Kidney (tissue), 13 donors: ENCODE measurements at regions not wholly inside any gene's neighbourhood (a gene's known extent, or its start where the extent isn't known, plus 50 kb on each side); places are given as distances from the start of the nearest gene placed in this dataset.

Experiments
- DNase-seq, 5 donors: peaks; one replicate each; pipeline ENCODE4 v3.0.0-alpha.2; 2013 to 2020
- FAIRE-seq: peaks from 2 replicates; lab custom pipeline; 2012; peaks lifted over from hg19 to GRCh38; lab: Jason Lieb, UNC
- H3K27ac ChIP-seq, 2 donors: one replicate each; pipeline ENCODE4 v1.7.0; 2013; ENCODE audit warnings: low read depth in 2 of 2, low read length in 2 of 2, inconsistent platforms in 1 of 2
- H3K27me3 ChIP-seq: one replicate; pipeline ENCODE4 v1.7.1; 2013; ENCODE audit warnings: low read length, inconsistent platforms; ENCODE audit not compliant: control insufficient read depth, insufficient read depth
- H3K36me3 ChIP-seq, 3 donors: one replicate each; pipeline versions ENCODE4 v1.7.0 to v1.7.1; 2013; ENCODE audit warnings: low read length in 3 of 3, control low read depth in 1 of 3, inconsistent platforms in 1 of 3; ENCODE audit not compliant: insufficient read depth in 3 of 3, control insufficient read depth in 2 of 3
- H3K4me1 ChIP-seq, 3 donors: one replicate each; pipeline versions ENCODE4 v1.7.0 to v1.7.1; 2013; ENCODE audit warnings: low read length in 3 of 3, inconsistent platforms in 1 of 3, low read depth in 1 of 3; ENCODE audit not compliant: control insufficient read depth in 2 of 3, insufficient read depth in 2 of 3
- H3K4me3 ChIP-seq, 3 donors: one replicate each; pipeline versions ENCODE4 v1.7.0 to v1.8.1; 2013; ENCODE audit warnings: low read length in 3 of 3, control low read depth in 1 of 3, inconsistent platforms in 1 of 3
- H3K9ac ChIP-seq, 3 donors: one replicate each; pipeline versions ENCODE4 v1.7.0 to v1.7.1; 2013; ENCODE audit warnings: low read length in 3 of 3, control low read depth in 1 of 3, inconsistent platforms in 1 of 3
- H3K9me3 ChIP-seq, 3 donors: one replicate each; pipeline versions ENCODE4 v1.7.0 to v1.7.1; 2013; ENCODE audit warnings: low read length in 3 of 3, control low read depth in 1 of 3, inconsistent platforms in 1 of 3; ENCODE audit not compliant: control insufficient read depth in 2 of 3, insufficient read depth in 1 of 3
- intact Hi-C: fragments of 100-400 bp; cut with DNase I; formaldehyde crosslinking; loops from one replicate; pipeline ENCODE4 v1.11.1; 2022
- TF ChIP-seq, protein P1 (sequence below): IDR thresholded peaks from 3 replicates; pipeline ENCODE4 v1.5.1; 2012; ENCODE audit warnings: mild to moderate bottlenecking, moderate library complexity, borderline replicate concordance; ENCODE audit not compliant: insufficient read depth; ENCODE audit errors: extremely low read depth
- donor health status: control.
- donor health status: control.
- donor health status: control.
- donor health status: control.
- donor health status: control.
- donor health status: DM: yes; HTN: yes; CAD: no.
- donor health status: Normal renal cell carcinoma (clear cell type).

DNA sequence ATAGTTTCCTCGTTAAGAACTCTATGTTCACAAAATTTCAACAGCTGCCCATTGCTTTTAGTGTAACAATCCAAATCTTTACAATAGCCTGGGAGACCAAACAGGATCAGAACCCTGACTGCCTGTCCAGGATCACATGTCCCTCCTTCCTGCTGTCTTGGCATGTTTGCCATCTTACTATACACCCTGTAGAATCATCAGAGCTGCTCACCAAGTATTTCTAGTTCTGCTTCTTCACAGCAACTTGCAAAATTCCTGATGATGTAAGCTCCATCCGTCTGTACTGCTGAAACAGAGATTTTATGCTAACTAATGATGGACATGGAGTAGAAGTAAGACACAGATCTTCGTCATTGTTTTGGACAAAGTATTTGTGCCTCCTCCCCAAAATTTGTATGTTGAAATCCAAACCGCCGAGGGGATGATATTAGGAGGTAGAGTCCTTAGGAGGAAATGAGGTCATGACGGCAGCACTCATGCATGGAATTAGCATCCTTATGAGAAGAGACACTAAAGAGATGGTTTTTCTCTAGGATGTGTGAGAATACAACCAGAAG, 464.9 kb upstream of the BRINP1 start:
- no peaks in the 10 kb centered on the region for H3K36me3 ChIP-seq
- DNase-seq, result no peak
- H3K9me3 ChIP-seq, result no peaks in the 10 kb centered on the region

DNA sequence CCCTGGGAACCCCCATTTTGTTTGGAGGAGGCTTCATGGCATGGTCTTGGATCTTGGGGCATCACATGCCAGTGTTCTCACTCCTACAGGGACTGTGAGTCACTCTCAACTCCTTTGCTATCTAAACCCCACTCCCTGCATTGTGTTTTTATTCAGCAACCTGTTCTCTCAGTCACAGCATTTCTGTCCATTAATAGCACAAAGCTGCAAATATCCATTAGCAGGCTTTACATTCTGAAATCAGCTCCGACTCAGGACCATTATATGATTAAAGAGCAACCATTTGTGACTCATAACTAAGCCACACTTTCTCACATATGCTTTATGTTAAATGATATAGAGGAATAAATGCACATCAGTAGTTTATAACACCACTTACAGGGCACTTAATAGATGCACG, 462.1 kb upstream of the BRINP1 start:
- DNase-seq, result no peak
- Histone ChIP-seq H3K4me1 (no peaks in the 10 kb centered on the region), H3K36me3 (no peaks in the 10 kb centered on the region), H3K4me3 (no peak overlapping the region), H3K9me3 (no peaks in the 10 kb centered on the region), H3K9ac (no peak overlapping the region), H3K27me3 (no peaks in the 10 kb centered on the region), H3K27ac (no peak overlapping the region)
- no peak for FAIRE-seq
- TF ChIP-seq, protein P1, sequence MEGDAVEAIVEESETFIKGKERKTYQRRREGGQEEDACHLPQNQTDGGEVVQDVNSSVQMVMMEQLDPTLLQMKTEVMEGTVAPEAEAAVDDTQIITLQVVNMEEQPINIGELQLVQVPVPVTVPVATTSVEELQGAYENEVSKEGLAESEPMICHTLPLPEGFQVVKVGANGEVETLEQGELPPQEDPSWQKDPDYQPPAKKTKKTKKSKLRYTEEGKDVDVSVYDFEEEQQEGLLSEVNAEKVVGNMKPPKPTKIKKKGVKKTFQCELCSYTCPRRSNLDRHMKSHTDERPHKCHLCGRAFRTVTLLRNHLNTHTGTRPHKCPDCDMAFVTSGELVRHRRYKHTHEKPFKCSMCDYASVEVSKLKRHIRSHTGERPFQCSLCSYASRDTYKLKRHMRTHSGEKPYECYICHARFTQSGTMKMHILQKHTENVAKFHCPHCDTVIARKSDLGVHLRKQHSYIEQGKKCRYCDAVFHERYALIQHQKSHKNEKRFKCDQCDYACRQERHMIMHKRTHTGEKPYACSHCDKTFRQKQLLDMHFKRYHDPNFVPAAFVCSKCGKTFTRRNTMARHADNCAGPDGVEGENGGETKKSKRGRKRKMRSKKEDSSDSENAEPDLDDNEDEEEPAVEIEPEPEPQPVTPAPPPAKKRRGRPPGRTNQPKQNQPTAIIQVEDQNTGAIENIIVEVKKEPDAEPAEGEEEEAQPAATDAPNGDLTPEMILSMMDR, result no peak
- intact Hi-C loops, result no loop called here

More for the DNA sequence above, 464.9 kb upstream of the BRINP1 start:
- Histone ChIP-seq H3K27me3 (no peaks in the 10 kb centered on the region), H3K27ac (no peak overlapping the region), H3K9ac (no peak overlapping the region), H3K4me1 (no peaks in the 10 kb centered on the region), H3K4me3 (no peak overlapping the region)
- no peak for FAIRE-seq
- intact Hi-C loops, result no loop called here
- TF ChIP-seq, protein P1, result no peak

DNA sequence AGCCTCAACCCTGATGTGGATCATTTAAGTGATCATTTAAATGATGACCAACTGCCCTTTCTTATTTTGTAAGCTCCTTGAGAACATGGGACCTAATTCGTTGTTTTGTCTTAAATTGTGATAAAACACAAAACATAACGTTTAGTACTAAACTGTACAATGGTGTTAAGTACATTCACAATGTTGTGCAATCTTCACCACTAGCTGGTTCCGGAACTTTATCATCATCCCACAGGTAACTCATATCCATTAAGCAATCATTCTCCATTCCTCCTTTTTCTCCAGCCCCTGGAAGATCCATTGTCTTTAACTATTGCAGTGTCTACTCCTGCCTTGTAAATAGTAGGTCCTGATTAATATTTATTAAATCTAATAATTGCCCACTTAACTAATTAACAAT, 460.5 kb upstream of the BRINP1 start:
- Histone ChIP-seq H3K9me3 (no peaks in the 10 kb centered on the region), H3K27ac (no peak overlapping the region), H3K4me3 (no peak overlapping the region), H3K27me3 (no peaks in the 10 kb centered on the region), H3K9ac (no peak overlapping the region), H3K4me1 (no peaks in the 10 kb centered on the region), H3K36me3 (no peaks in the 10 kb centered on the region)
- TF ChIP-seq, protein P1, result no peak
- intact Hi-C loops, result no loop called here
- FAIRE-seq (no peak), DNase-seq (no peak)

DNA sequence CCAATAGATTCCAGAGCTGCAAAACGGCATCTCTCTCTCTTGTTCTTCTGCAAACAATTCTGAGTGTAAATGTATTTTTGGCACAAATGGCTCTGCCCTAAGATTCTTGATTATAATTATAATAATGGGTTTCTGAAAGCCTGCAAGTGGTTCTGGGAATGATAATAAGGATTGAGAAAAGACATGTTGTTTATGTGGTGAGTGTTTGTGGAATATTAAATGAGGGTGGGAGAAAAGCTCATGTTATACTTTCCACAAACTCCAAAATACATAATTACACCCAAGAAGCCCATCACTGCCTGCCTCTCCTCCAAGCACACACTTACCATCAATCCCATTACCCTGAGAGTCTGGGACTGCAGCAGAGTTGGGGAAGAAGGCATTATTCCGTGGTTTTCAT, 460.0 kb upstream of the BRINP1 start:
- no peak overlapping the region for H3K27ac ChIP-seq
- no peaks in the 10 kb centered on the region for H3K27me3 ChIP-seq
- H3K4me3 ChIP-seq, result no peak overlapping the region
- no peaks in the 10 kb centered on the region for H3K36me3 ChIP-seq
- DNase-seq (no peak), FAIRE-seq (no peak)
- TF ChIP-seq, protein P1, result no peak
- no peaks in the 10 kb centered on the region for H3K9me3 ChIP-seq
- no peak overlapping the region for H3K9ac ChIP-seq
- intact Hi-C loops, result no loop called here
- H3K4me1 ChIP-seq, result no peaks in the 10 kb centered on the region
